Chondrocyte (in vitro differentiated cells): ENCODE measurements at regions not wholly inside any gene's neighbourhood (a gene's known extent, or its start where the extent isn't known, plus 50 kb on each side); places are given as distances from the start of the nearest gene placed in this dataset.

ENCODE experiments used
- DNase-seq: peaks from one replicate; pipeline ENCODE4 v3.0.0; 2021; ENCODE audit warnings: mixed read lengths, low spot score
- H3K27ac Mint-ChIP-seq: one replicate; pipeline ENCODE4 v1.8.0; 2021; ENCODE audit warnings: mild to moderate bottlenecking, moderate library complexity, mixed read lengths; ENCODE audit not compliant: unreplicated experiment
- H3K27me3 Mint-ChIP-seq: 2 replicates; pipeline ENCODE4 v1.8.0; 2021; ENCODE audit warnings: low read depth, mixed read lengths
- H3K36me3 Mint-ChIP-seq: 2 replicates; pipeline ENCODE4 v1.8.0; 2021; ENCODE audit warnings: low read depth, mixed read lengths
- H3K4me1 Mint-ChIP-seq: 2 replicates; pipeline ENCODE4 v1.8.0; 2021; ENCODE audit warnings: low read depth, mild to moderate bottlenecking, mixed read lengths
- H3K4me3 Mint-ChIP-seq: one replicate; pipeline ENCODE4 v1.8.0; 2021; ENCODE audit warnings: mild to moderate bottlenecking, moderate library complexity, mixed read lengths; ENCODE audit not compliant: unreplicated experiment
- H3K9me3 Mint-ChIP-seq: 2 replicates; pipeline ENCODE4 v1.8.0; 2021; ENCODE audit warnings: low read depth, mixed read lengths
- CTCF ChIP-seq: fragments of 200-600 bp; sonication (generic); IDR thresholded peaks from 2 replicates; pipeline ENCODE4 v1.5.0; 2021; ENCODE audit warnings: antibody characterized with exemption, mild to moderate bottlenecking, moderate library complexity

- H3K27me3 Mint-ChIP-seq, result peaks cover 35% of the 10 kb centered on the region
- peaks cover 3% of the 10 kb centered on the region for H3K4me1 Mint-ChIP-seq
- no peak for TF ChIP-seq CTCF
- H3K4me3 Mint-ChIP-seq, result no peak overlapping the region
- no peak for DNase-seq
- H3K27ac Mint-ChIP-seq, result no peak overlapping the region
- peaks cover 3% of the 10 kb centered on the region for H3K9me3 Mint-ChIP-seq
- no peaks in the 10 kb centered on the region for H3K36me3 Mint-ChIP-seq
Observed at GRCh38 chr16:73503093-73503492, 455.2 kb upstream of the ZFHX3 start.

- H3K4me3 Mint-ChIP-seq, result no peak overlapping the region
- H3K27ac Mint-ChIP-seq, result no peak overlapping the region
- peaks cover 1% of the 10 kb centered on the region for H3K4me1 Mint-ChIP-seq
- H3K9me3 Mint-ChIP-seq, result no peaks in the 10 kb centered on the region
- no peak for TF ChIP-seq CTCF
- H3K36me3 Mint-ChIP-seq, result no peaks in the 10 kb centered on the region
- no peak for DNase-seq
- peaks cover 24% of the 10 kb centered on the region for H3K27me3 Mint-ChIP-seq
Observed at GRCh38 chr16:73499276-73499675, 451.3 kb upstream of the ZFHX3 start.

GRCh38 chr16:73485880-73486279 is 438.0 kb upstream of the ZFHX3 start:
- no peak overlapping the region for H3K4me3 Mint-ChIP-seq
- no peaks in the 10 kb centered on the region for H3K9me3 Mint-ChIP-seq
- no peak overlapping the region for H3K27ac Mint-ChIP-seq
- no peak for DNase-seq
- H3K36me3 Mint-ChIP-seq, result no peaks in the 10 kb centered on the region
- H3K4me1 Mint-ChIP-seq, result no peaks in the 10 kb centered on the region
- no peak for TF ChIP-seq CTCF
- peaks cover 31% of the 10 kb centered on the region for H3K27me3 Mint-ChIP-seq

GRCh38 chr16:73483934-73484711 is 436.2 kb upstream of the ZFHX3 start:
- DNase-seq, result no peak
- Mint-ChIP-seq H3K27me3 (peaks cover 38% of the 10 kb centered on the region), H3K4me1 (no peaks in the 10 kb centered on the region), H3K36me3 (no peaks in the 10 kb centered on the region), H3K4me3 (no peak overlapping the region), H3K9me3 (peaks cover 2% of the 10 kb centered on the region), H3K27ac (no peak overlapping the region)
- TF ChIP-seq CTCF, result no peak

- DNase-seq, result no peak
- TF ChIP-seq CTCF, result no peak
- Mint-ChIP-seq H3K9me3 (peaks cover 2% of the 10 kb centered on the region), H3K4me1 (no peaks in the 10 kb centered on the region), H3K4me3 (no peak overlapping the region), H3K27ac (no peak overlapping the region), H3K36me3 (no peaks in the 10 kb centered on the region), H3K27me3 (peaks cover 37% of the 10 kb centered on the region)
Observed at GRCh38 chr16:73483076-73483791, 435.3 kb upstream of the ZFHX3 start.
